ENCODE measurements at regions not wholly inside any gene's neighbourhood (a gene's known extent, or its start where the extent isn't known, plus 50 kb on each side); places are given as distances from the start of the nearest gene placed in this dataset.
"Not testable (repeated sequence)": the region's sequence is repeated elsewhere in the genome, so short reads cannot be mapped to it uniquely, and the experiment has no call there.

DNA sequence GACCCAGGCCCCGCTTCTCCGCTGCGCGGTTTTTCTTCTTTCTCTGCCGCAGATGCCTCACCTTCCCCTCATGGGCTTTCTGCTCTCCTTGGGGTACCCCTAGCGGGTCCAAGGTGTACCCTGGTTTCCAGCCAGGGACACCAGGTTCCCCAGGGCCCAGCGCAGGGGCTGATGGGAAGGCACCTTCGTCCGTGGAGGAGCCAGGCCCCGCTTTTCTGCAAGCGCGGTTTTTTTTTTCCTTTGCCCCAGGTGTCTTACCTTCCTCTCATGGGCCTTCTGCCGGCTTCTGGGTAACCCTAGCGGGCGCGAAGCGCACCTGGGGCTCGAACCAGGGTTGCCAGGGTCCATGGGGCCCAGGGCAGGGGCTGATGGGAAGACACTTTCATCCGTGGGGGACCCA lies 165.9 kb upstream of the ZNG1F start:
- H3K9me3 ChIP-seq (ENCODE audit: control insufficient read depth, insufficient read depth, low read length); H3K27me3 ChIP-seq (ENCODE audit: control insufficient read depth, low read length); H3F3A ChIP-seq (ENCODE audit: control insufficient read depth, insufficient read depth); H4K20me1 ChIP-seq (ENCODE audit: control insufficient read depth, insufficient read depth, low read depth, low read length); H3K9me2 ChIP-seq (replicated peaks; ENCODE audit: control insufficient read depth, low read length); H3K36me3 ChIP-seq (ENCODE audit: control insufficient read depth, low read length): not testable (repeated sequence)
- Histone ChIP-seq H3K4me3 (ENCODE audit: low read length) (peak overlapping the region; percentile 67; the same call in 1 of the 2 replicates), H3K79me2 (ENCODE audit: control insufficient read depth, low read length) (peaks cover 13% of the 10 kb centered on the region), H3K27ac (ENCODE audit: low read depth, low read length) (peak overlapping the region; percentile 73), H3K4me2 (ENCODE audit: low read length) (peak overlapping the region; percentile 55), H3K4me1 (ENCODE audit: control insufficient read depth, low read length) (peaks cover 11% of the 10 kb centered on the region)

GRCh38 chr9:41354060-41354934 lies 165.2 kb upstream of the ZNG1F start:
- H3K9me2 ChIP-seq (replicated peaks; ENCODE audit: control insufficient read depth, low read length); H4K20me1 ChIP-seq (ENCODE audit: control insufficient read depth, insufficient read depth, low read depth, low read length); H3K27me3 ChIP-seq (ENCODE audit: control insufficient read depth, low read length); H3F3A ChIP-seq (ENCODE audit: control insufficient read depth, insufficient read depth); H3K9me3 ChIP-seq (ENCODE audit: control insufficient read depth, insufficient read depth, low read length); H3K36me3 ChIP-seq (ENCODE audit: control insufficient read depth, low read length): not testable (repeated sequence)
- H3K4me1 ChIP-seq (ENCODE audit: control insufficient read depth, low read length) = peaks cover 11% of the 10 kb centered on the region
- H3K27ac ChIP-seq (ENCODE audit: low read depth, low read length) = peak overlapping the region; percentile 73
- H3K4me2 ChIP-seq (ENCODE audit: low read length) = peak overlapping the region; percentile 55
- peak overlapping the region; percentile 67 for H3K4me3 ChIP-seq (ENCODE audit: low read length)
- H3K79me2 ChIP-seq (ENCODE audit: control insufficient read depth, low read length) = peaks cover 10% of the 10 kb centered on the region

DNA sequence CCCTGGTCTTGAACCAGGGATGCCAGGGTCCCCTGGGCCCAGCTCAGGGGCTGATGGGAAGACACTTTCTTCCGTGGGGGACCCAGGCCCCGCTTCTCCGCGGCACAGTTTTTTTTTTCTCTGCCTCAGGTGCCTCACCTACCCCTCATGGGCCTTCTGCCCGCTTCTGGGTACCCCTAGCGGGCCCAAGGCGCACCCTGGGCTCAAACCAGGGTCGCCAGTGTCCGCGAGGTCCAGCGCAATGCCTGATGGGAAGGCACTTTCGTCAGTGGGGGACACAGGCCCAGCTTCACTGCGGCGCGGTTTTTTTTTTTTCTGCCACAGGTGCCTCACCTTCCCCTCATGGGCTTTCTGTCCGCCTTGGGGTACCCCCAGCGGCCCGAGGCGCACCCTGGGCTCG lies 163.9 kb upstream of the ZNG1F start:
- H3K27ac ChIP-seq (ENCODE audit: low read depth, low read length); H3K36me3 ChIP-seq (ENCODE audit: control insufficient read depth, low read length); H3K27me3 ChIP-seq (ENCODE audit: control insufficient read depth, low read length); H4K20me1 ChIP-seq (ENCODE audit: control insufficient read depth, insufficient read depth, low read depth, low read length); H3F3A ChIP-seq (ENCODE audit: control insufficient read depth, insufficient read depth); H3K79me2 ChIP-seq (ENCODE audit: control insufficient read depth, low read length); H3K4me2 ChIP-seq (ENCODE audit: low read length); H3K9me3 ChIP-seq (ENCODE audit: control insufficient read depth, insufficient read depth, low read length); H3K9me2 ChIP-seq (replicated peaks; ENCODE audit: control insufficient read depth, low read length); H3K4me3 ChIP-seq (ENCODE audit: low read length): not testable (repeated sequence)
- peaks cover 11% of the 10 kb centered on the region for H3K4me1 ChIP-seq (ENCODE audit: control insufficient read depth, low read length)

- H3K4me1 ChIP-seq (ENCODE audit: control insufficient read depth, low read length); H3K4me2 ChIP-seq (ENCODE audit: low read length): not testable (repeated sequence)
Measured at GRCh38 chr9:41352390-41352789, 163.3 kb upstream of the ZNG1F start.

GRCh38 chr9:41347893-41348292 lies 158.8 kb upstream of the ZNG1F start:
- H3K27me3 ChIP-seq (ENCODE audit: control insufficient read depth, low read length); H3K36me3 ChIP-seq (ENCODE audit: control insufficient read depth, low read length); H3K9me2 ChIP-seq (replicated peaks; ENCODE audit: control insufficient read depth, low read length); H3F3A ChIP-seq (ENCODE audit: control insufficient read depth, insufficient read depth); H3K4me3 ChIP-seq (ENCODE audit: low read length); H3K79me2 ChIP-seq (ENCODE audit: control insufficient read depth, low read length); H3K4me2 ChIP-seq (ENCODE audit: low read length); H3K9me3 ChIP-seq (ENCODE audit: control insufficient read depth, insufficient read depth, low read length); H3K4me1 ChIP-seq (ENCODE audit: control insufficient read depth, low read length); H4K20me1 ChIP-seq (ENCODE audit: control insufficient read depth, insufficient read depth, low read depth, low read length); H3K27ac ChIP-seq (ENCODE audit: low read depth, low read length): not testable (repeated sequence)

More at GRCh38 chr9:41352390-41352789, 163.3 kb upstream of the ZNG1F start:
- not testable (repeated sequence) for H3K4me3 ChIP-seq (ENCODE audit: low read length); H3K27me3 ChIP-seq (ENCODE audit: control insufficient read depth, low read length); H4K20me1 ChIP-seq (ENCODE audit: control insufficient read depth, insufficient read depth, low read depth, low read length); H3K9me3 ChIP-seq (ENCODE audit: control insufficient read depth, insufficient read depth, low read length); H3K27ac ChIP-seq (ENCODE audit: low read depth, low read length); H3K36me3 ChIP-seq (ENCODE audit: control insufficient read depth, low read length); H3K9me2 ChIP-seq (replicated peaks; ENCODE audit: control insufficient read depth, low read length); H3F3A ChIP-seq (ENCODE audit: control insufficient read depth, insufficient read depth); H3K79me2 ChIP-seq (ENCODE audit: control insufficient read depth, low read length)

DNA sequence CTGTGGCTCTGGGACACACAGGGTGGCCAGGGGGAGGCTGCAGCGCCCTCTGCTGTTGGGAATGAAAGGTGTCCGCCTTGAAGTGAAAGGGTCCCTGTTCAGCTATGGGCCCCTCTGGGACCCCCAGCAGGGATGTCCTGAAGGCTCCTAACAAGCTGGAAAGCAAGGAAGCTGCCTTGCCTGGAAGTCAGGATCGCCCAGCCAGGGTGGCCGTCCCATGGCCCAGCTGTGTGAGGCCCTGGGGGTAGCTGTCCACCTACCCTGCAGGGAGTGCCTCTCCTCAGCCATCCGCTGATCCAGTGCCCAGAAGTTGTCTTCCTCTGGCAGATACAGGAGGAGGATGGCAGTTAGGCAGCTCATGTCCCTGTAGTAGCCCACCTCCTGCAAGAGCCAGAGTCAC lies 143.4 kb upstream of the ZNG1F start:
- not testable (repeated sequence) for H4K20me1 ChIP-seq (ENCODE audit: control insufficient read depth, insufficient read depth, low read depth, low read length); H3K36me3 ChIP-seq (ENCODE audit: control insufficient read depth, low read length); H3F3A ChIP-seq (ENCODE audit: control insufficient read depth, insufficient read depth); H3K27ac ChIP-seq (ENCODE audit: low read depth, low read length); H3K9me3 ChIP-seq (ENCODE audit: control insufficient read depth, insufficient read depth, low read length); H3K4me1 ChIP-seq (ENCODE audit: control insufficient read depth, low read length); H3K27me3 ChIP-seq (ENCODE audit: control insufficient read depth, low read length); H3K4me2 ChIP-seq (ENCODE audit: low read length); H3K4me3 ChIP-seq (ENCODE audit: low read length); H3K9me2 ChIP-seq (replicated peaks; ENCODE audit: control insufficient read depth, low read length); H3K79me2 ChIP-seq (ENCODE audit: control insufficient read depth, low read length)

GRCh38 chr9:41321277-41321676 lies 132.2 kb upstream of the ZNG1F start:
- H3K9me2 ChIP-seq (replicated peaks; ENCODE audit: control insufficient read depth, low read length); H3K27ac ChIP-seq (ENCODE audit: low read depth, low read length); H3K4me3 ChIP-seq (ENCODE audit: low read length); H3K4me2 ChIP-seq (ENCODE audit: low read length); H3K79me2 ChIP-seq (ENCODE audit: control insufficient read depth, low read length); H4K20me1 ChIP-seq (ENCODE audit: control insufficient read depth, insufficient read depth, low read depth, low read length); H3K4me1 ChIP-seq (ENCODE audit: control insufficient read depth, low read length); H3K9me3 ChIP-seq (ENCODE audit: control insufficient read depth, insufficient read depth, low read length); H3K36me3 ChIP-seq (ENCODE audit: control insufficient read depth, low read length); H3F3A ChIP-seq (ENCODE audit: control insufficient read depth, insufficient read depth); H3K27me3 ChIP-seq (ENCODE audit: control insufficient read depth, low read length): not testable (repeated sequence)

- H3K79me2 ChIP-seq (ENCODE audit: control insufficient read depth, low read length); H3K36me3 ChIP-seq (ENCODE audit: control insufficient read depth, low read length); H3K27me3 ChIP-seq (ENCODE audit: control insufficient read depth, low read length); H3K4me3 ChIP-seq (ENCODE audit: low read length); H3K4me1 ChIP-seq (ENCODE audit: control insufficient read depth, low read length); H3K9me3 ChIP-seq (ENCODE audit: control insufficient read depth, insufficient read depth, low read length); H3K27ac ChIP-seq (ENCODE audit: low read depth, low read length); H4K20me1 ChIP-seq (ENCODE audit: control insufficient read depth, insufficient read depth, low read depth, low read length); H3K9me2 ChIP-seq (replicated peaks; ENCODE audit: control insufficient read depth, low read length); H3F3A ChIP-seq (ENCODE audit: control insufficient read depth, insufficient read depth); H3K4me2 ChIP-seq (ENCODE audit: low read length): not testable (repeated sequence)
Measured at GRCh38 chr9:41308953-41309352, 119.8 kb upstream of the ZNG1F start.
